HG02759 (cell line): ENCODE measurements at regions not wholly inside any gene's neighbourhood (a gene's known extent, or its start where the extent isn't known, plus 50 kb on each side); places are given as distances from the start of the nearest gene placed in this dataset.
A peak's percentile ranks its signal among the peaks of the same experiment; 100 is the strongest.

Experiments
- ATAC-seq: cut with Tn5 transposase; IDR thresholded peaks from one replicate; pipeline ENCODE4 v1.9.1; 2021; ENCODE audit warnings: mild to moderate bottlenecking, moderate library complexity; ENCODE audit not compliant: unreplicated experiment

DNA sequence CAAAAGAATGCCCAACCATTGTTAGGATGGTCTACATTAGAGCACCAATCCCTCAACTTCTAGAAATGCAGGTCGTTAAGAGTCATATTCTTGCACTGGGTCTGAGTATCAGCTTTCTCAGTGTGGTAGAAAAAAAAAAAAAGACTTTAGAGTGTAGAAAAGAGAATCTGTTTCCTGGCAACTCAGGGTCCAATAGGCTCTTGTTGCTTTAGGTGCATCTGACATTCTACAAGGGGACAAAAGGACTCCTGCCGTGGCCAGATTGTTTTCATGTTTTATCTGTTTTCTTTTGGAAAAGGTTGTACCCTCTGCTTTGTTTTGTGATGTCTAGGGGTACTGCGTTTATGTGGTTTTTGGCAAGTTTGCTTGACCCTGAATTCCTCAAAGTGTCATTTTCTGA lies 105.4 kb upstream of the KCNK2 start:
- ATAC-seq = no peak

DNA sequence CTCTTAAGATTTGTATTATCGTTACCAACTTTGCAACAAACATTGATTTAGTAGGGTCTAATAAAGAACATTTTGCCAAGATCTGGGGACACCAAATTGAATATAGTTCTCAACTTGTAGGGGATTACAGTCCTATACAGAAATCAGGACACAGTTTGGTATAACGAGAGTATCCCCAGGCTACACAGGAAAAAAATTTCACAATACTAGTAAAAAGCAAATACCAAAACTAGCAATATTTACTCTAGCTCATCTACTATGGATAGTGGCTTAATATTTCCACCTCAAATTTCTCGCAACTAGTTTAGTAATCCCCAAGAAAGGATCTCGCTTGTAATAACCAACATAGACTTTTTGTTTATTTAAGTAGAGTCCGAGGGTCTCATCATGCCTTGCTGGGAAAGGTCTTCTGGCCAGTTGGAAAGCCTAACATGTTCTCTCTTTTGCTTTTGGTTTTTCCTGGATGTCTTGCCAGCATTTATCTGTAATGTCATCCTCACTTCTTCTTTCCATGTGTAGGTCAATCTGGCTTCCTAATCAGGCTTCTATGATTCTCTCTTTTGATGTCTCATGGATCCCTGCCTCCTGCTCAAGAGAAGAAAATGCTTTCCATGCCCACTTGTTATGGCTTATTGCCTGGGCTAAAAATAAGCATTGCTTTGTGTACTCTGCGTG lies 104.7 kb upstream of the KCNK2 start:
- no peak for ATAC-seq

DNA sequence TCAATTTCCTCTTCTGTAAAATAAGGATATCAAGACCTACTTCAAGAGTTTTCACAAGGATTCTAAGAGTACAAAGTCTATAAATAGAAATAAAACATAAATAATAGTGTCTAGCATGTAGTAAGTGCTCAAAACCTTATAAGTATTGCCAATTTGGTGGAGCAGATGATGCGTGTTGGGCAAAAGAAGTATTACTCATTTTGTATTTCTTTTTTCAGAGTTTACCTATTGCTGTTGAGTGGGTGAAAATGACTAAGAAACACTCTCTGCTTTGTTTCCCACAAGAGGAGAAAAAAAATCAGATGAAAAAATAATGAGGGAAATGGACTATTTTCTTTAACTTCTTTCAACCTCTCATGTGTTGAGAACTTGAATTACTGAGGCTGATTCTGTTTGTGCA lies 103.3 kb upstream of the KCNK2 start:
- no peak for ATAC-seq

DNA sequence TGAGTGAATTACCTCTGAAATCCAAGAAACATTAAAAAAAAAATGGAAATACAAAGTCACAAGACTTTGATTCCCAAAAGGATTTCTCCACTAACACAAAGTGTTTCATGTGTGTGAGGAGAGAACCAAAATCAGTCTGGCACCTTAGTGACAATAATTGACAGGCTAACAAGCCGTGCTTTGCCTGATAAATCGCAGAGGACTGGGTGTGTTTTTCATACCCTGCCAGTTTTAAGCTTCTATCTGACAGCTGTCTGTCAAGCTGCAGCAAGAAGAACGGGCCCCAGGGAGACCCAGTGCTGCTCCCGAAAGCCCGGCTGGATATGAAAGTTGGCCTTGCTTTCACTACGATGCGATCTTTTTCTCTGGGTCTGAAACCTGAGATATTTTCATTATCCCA lies 101.6 kb upstream of the KCNK2 start:
- ATAC-seq = no peak

DNA sequence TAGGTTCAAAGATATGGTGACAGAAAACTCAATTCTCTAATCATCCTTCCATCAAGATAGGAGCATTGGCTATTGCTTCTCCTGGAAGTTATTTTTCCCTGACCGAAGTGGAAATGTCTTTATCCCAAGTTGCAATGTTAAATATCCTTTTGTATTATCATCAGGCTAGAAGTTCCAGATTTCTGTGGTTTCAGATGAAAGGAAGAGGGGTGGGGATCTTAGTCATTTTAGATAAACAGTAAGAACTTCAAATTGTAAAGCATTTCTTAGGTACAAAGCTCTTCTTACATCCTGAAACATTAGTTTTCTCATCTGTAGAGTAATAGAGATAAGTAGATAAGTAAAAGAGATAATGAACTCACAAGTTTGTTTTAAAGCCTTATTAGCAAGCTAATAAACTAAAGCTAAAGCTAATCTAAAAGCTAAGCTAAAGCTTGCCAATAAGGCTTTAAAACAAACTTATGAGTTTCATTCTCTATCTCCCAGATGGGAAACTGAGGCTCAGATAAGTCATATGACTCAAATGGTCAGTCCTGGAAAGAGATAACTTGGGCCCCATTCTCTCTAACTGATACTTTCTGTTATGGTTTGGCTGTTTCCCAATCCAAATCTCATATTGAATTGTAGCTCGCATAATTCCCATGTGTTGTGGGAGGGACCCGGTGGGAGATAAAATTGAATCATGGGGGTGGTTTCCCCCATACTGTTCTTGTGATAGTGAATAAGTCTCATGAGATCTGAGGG lies 99.2 kb upstream of the KCNK2 start:
- ATAC-seq = no peak

DNA sequence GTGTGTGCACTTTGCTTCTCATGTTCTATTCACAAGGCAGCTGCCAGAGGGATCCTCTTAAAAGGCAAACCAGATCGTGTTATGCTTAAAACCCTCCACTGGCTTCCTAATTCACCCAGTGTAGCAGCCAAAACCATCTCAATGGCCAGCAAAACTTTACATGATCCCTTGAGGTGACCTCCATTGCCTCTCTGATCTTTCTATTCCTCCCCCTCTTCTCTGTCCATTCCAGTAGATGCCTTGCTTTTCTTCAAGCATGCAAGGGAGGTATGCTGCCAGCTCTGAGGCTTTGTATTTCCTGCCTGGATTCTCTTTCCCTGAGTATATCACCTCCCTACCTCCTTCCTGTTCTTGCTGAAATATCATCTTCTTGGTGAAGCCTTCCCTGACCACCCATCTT lies 93.2 kb upstream of the KCNK2 start:
- ATAC-seq = no peak

DNA sequence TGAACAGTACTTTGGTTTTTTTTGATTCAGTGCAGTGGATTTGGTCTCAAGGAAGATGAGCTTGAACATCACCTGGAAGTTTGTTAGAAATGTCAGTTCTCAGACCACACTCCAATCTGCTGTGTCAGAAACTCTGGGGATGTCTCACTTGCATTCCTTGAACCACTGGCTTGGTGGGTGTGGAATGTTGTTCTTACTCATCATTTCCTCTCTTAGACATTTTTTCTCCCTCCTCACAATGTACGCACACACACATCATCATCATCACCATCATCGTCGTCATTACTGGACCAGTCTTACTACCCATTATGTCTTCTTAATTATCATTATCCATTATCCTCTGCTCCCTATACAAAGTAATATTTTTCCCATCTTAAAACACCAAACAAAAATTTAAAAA lies 91.9 kb upstream of the KCNK2 start:
- ATAC-seq = no peak

DNA sequence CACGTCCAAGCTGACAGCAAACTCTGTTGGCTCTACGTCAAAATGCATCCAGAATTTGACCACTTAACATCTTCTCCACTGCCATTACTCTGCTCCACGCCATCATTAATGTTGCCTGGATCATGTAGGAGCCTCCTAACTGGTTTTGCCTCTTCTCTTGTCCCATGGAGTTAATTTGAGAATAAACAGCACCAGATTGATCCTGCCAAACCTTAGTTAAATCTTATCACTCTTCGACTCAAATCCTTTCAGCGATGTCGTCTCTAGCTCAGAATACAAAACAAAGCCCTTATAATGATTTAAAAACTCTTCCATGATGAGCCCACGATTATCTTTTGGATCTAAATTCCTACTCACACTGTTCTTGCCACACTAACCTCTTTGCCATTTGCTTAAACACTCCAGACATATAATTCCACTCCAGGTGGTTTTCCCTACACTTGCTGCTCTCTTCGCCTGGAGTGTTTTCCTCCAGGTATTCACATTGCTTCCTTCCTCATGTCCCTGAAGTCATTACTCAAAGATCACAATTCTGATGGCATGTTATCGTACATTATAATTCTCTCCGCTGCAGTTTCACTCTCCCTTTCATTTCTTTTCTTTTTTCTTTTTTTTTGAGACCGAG lies 90.7 kb upstream of the KCNK2 start:
- no peak for ATAC-seq

DNA sequence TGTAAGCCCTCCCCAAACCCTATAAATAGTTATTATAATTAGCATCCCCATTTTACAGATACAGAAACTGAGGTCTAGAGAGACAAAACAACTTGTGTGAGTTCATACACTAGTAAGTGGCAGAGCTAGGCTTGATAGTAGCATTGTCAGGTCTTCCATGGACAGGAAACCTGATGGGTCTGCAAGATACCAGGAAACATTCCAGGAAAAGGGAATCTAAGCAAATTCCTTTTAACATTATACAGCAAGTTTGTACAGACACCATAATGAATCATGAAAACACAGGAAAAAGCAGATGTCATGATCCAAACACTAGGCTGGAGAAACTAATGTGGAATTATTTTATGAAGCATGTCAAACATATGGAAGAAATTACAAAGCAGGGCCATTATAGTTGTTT lies 89.1 kb upstream of the KCNK2 start:
- ATAC-seq = no peak

DNA sequence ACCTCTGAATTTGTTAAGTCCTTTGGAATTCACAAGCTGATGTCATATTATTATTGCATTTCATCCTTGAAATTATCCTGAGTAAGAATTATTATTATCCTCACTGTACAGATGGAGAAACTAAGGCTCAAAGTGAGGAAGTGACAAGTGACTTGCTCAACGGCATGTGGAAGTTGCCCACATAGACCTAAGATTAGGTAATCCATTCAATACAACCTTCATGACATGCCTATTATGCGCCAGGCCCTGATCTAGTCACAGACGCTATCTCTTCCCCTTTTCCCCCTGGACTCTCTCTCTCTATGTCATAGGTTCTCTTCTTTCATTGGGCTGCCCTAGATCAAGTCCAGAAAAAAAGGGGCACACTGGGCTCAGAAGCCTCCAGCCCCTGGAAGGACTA lies 84.9 kb upstream of the KCNK2 start:
- ATAC-seq = no peak

DNA sequence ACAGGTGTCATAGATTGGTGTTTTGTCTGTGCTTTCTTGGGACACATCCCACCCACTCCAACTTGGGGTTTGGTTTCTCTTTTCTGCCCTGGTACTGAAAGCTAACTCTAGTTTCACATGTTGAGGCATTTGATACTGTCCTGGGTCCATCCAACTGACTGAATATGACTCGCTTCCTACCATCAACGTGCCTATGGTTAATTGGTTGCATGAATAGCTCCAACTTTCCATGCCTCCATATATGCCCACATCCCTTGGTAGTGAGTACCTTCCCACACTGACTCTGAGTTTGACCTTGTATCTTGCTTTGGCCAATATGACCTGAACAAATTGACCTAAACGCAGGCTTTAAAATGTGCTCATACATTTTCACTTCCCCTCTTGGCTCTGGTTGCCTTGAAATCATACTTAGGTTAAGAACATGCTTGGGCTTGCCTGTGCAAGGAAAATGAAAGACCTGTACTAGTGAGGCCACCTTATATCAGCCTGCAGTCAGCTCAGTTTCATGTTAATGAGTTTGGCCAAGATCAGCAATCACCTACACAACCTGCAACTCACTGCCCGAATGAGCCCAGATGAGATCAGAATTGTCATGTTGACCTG lies 81.0 kb upstream of the KCNK2 start:
- ATAC-seq = peak; percentile 85

DNA sequence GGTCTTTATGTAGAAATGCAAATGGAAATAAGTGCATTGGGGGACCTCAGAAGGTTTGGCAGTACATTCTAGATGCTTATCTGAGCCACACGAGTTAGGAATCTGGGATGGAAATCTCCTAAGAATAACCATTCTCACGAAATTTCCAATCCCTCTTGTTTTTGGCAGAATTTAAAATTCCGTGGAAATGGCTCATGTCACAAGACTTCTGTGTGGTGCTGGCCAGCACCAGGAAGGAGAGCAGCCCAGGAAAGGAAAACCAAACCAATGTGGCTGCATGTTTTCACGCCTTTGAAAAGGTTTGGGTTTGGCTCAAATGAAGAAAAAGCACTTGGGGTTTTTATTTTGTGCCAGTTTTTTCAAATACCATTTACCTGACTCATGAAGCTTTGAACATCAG lies 80.1 kb upstream of the KCNK2 start:
- ATAC-seq = no peak

DNA sequence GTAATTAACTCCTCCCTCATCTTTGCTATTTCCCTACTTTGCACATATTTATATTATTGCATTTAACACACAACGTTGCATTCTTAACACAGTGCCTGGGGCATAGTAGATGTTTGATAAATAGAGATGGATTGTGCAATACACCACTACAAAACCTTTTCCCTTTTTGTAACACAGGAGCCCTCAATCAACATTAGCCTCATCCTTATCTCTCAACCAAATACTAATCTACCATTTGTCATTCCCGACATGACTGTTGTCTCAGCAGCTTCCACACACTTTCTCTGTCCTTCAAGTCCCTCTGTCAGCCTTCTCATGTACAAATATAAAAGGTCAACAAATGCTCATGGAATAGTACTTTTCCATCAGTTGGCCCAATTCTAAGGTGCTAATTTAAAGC lies 78.9 kb upstream of the KCNK2 start:
- ATAC-seq = no peak

DNA sequence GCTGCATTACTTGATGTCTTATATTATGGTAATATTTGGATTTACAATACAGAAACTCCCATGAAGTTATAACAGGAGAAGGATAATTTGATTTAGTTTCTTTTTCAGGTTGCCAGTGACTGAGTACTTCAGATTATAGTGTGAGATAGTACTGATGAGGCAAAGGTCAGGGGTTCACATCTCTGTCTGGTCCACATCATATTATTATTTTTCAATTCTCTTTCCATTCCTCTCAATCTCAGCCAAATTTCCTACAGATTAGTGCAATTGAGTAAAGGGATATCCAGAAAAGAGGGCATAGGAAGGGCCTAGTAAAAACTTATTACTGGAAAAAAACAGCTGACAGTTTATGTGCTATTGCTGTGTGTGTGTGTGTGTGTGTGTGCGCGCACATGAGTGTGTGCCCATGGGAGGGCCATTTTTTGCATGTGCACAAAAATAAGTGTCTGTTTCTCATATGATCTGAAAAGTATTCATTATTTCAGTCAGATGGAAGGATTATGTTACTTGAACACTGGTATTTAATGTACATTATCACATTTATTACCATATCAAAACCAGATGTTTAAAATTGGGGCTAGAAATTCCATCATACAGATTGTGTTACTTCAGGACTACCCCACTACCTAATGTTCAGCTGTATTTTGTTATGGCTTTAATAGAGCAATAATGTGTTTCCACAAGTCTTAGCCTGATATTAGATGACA lies 78.3 kb upstream of the KCNK2 start:
- no peak for ATAC-seq

DNA sequence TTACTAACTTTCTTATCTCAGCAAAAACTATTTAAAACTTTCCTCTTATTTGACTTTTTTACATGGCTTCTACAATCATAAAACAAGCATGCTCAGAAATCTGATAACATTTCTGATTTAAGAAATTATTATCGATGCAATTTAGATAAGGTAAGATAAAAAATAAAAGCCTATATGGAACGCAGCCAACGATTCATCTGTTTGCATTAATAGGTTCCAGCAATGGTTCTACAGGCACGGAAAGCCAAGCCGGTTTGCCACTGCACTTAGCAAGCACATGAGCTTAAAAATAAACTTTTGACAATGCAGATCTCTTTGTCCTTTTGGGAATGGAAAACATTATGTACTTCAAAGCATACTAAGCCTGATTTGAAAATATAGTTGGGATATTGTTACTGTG lies 77.5 kb upstream of the KCNK2 start:
- ATAC-seq = no peak

DNA sequence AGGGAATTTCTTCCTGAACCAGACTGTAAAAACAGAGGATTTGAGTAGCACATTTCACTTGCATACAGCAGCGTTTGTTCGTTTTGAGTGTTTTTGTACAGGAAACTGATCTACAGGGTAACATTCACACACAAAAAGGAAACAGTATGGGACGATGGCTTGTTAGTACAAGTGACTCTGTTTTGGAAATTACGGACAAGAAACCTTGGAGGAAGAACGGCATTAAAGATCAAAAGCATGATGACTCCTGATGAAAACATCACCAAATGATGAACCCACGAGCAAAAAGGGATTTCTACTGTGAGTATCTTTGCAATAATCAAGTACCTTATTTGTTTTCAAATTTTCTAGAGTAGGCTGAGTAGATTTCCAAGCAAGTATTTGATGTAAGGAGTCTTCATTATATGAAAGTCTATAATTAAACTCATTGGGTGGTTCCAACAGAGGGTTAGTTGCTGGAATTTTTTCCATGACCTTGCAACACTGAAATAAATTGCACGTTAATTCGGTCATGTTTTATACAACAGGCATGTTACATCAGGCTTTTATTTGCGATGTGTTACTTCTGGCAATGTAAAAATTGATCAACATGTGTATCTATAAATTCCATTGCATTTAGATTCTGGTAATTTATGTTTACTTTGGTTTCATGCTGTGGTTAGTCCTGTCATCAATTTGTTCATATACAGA lies 76.7 kb upstream of the KCNK2 start:
- ATAC-seq = no peak

DNA sequence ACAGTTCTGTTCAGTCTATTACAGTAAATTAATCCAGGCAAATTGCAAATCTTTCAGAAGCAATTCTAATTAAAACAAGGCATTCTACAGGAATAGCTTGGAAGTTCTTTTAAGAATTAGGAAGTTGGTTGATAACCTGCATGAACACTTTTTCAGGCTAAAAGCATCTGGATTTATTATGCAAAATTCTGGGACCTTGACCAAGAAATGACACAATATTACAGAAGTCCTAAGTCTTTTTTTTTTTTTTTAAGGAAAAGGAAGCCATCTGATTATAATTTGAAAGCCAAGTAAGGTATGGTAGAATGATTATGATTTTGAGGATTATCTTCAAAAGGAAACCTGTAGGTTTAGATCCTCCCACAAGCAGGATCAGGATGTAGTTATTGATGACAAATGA lies 74.7 kb upstream of the KCNK2 start:
- no peak for ATAC-seq

DNA sequence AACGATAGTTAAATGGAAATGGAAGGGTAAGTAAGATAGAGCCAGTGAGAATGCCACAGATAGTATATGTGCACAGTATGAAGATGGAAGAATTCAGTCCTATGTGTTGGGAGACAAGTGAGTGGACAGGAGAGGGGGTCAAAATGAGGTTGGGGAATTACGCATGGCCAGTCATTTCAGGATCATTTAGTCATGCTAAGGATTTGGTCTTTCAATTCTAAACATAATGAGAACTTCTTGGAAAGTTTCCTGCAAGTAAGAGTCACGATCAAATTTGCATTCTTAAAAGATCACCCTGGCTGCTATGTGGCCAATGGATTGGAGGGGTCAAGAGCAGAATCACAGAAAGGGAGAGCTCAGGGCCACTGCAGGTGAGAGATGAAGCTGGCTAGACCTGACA lies 64.0 kb upstream of the KCNK2 start:
- no peak for ATAC-seq

DNA sequence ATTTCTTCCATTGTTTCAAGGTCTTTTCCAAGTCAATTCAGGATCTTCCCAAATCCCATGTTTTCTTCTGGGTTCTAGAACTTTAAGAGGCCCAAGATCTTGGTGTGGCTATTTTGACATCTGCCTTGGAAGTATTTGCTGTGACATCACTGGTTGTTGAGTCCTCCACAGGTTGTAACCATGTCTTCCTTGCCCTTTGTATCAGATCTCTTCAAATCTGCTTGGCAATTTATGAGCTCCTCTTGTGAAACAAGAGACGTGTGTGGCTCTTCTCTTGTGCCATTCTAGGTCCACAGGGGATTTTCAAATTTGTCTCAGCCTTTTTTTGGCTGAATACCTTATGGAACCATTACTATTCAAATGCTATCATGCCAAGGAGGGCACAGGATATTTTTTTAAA lies 60.3 kb upstream of the KCNK2 start:
- no peak for ATAC-seq

DNA sequence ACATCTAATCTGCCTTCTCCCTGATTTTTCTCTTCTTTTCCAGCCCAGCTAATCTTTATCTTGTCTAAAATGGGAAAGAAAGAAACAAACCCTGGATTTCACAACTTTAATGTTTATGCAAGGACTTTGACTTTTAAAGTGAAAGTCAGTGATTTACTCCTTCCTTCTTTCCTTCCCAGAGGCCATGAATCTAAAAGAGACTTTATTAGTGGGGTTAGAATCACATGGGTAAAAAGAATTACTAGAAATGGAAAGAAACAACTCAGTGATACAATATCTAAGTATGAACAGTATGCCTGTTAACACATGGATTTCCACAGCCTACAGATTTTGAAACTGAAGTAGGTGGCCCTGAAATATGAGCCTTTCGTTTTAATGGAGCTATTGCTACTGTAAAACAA lies 59.8 kb upstream of the KCNK2 start:
- ATAC-seq = no peak
